Omental fat pad (tissue), 3 donors: ENCODE measurements at regions not wholly inside any gene's neighbourhood (a gene's known extent, or its start where the extent isn't known, plus 50 kb on each side); places are given as distances from the start of the nearest gene placed in this dataset.
"Not testable (repeated sequence)": the region's sequence is repeated elsewhere in the genome, so short reads cannot be mapped to it uniquely, and the experiment has no call there.

Experiments used
- ATAC-seq: fragments of 150-250 bp; one replicate; pipeline ENCODE4 v1.9.1; 2016; ENCODE audit warnings: mild to moderate bottlenecking, moderate library complexity; ENCODE audit not compliant: low FRiP score
- DNase-seq: peaks from one replicate; pipeline ENCODE4 v3.0.0-alpha.2; 2019; ENCODE audit warnings: low spot score
- CTCF ChIP-seq, 3 donors: fragments of 450-650 bp; IDR thresholded peaks; one replicate each; pipeline ENCODE4 v1.5.1; 2016 to 2017; ENCODE audit warnings: antibody characterized with exemption in 3 of 3, mild to moderate bottlenecking in 3 of 3, moderate library complexity in 2 of 3

DNA sequence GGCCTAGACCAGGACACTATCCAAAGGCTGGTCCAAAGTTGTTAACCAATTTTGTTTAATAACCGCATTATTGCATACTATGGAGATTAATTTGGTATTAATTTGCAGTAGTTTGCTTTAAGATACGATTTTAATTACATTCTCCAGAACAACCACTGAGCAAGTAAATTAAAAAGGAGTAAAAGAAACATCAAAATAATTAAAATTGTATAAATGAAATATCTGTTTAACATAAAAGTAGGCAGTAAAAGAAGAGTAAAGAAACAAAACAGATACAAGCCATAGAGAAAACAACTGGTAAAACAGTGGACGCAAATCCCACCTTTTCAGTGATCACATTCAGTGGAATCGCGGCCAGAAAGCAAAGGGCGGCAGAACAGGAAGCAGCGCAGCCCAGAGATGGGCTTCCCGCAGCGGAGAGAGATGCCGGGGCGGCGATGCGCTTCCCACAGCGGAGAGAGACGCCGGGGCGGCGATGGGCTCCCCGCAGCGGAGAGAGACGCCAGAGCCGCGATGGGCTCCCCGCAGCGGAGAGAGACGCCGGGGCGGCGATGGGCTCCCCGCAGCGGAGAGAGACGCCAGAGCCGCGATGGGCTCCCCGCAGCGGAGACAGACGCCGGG is 176.8 kb downstream of the RTP5 start:
- no peak for TF ChIP-seq CTCF (IDR thresholded peaks at IDR 0.05)
- no peak for DNase-seq
- ATAC-seq: no peak

DNA sequence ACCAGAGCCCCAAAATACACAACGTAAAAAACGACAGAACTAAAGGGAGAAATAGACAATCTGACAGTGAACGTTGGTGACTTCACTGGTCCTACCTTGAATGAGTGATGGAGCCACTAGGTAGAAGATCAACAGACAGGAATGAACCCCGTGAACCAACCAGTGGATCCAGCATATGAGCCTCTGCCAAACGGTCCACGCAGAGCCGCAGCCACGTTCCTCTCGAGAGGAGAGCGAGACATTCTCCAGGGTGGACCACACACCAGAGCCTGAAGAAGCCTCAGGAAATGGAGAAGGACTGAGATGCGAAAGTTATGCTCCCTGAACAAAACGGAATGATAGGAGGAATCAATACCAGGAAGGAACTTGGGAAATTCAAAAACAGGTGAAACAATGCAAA is 178.4 kb downstream of the RTP5 start:
- no peak for DNase-seq
- no peak for ATAC-seq
- TF ChIP-seq CTCF (IDR thresholded peaks at IDR 0.05): no peak

DNA sequence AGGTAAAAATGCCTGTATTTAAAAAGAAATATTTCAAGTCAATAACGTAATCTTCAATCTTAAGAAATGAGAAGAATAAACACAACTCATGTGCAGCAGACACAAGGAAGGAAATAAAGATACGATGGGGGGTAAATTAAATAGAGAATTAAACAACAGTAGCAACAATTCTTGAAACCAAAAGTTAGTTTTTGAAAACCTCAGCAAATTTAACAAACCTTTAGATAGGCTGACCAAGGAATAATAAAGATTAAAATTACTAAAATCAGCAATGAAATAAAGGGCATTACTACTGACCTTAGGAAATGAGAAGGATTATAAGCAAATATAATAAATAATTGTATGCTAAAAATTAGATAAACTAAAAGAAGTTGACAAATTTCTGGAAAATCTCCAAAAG is 178.9 kb downstream of the RTP5 start:
- TF ChIP-seq CTCF (IDR thresholded peaks at IDR 0.05): no peak
- ATAC-seq: no peak
- no peak for DNase-seq

DNA sequence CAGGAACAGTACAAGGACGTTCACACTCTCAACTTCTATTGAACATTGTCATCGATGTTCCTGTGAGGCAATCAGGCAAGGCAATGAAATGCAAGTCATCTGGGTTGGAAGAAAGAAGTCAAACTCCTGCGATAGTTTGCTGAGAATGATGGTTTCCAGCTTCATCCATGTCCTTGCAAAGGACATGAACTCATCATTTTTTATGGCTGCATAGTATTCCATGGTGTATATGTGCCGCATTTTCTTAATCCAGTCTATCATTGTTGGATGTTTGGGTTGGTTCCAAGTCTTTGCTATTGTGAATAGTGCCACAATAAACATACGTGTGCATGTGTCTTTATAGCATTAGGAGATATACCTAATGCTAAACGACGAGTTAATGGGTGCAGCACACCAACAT is 180.0 kb downstream of the RTP5 start:
- not testable (repeated sequence) for DNase-seq, ATAC-seq

- no peak for TF ChIP-seq CTCF (IDR thresholded peaks at IDR 0.05)
- DNase-seq: no peak
- no peak for ATAC-seq
These were observed 181.9 kb downstream of the RTP5 start for GRCh38 chr2:242051463-242051862.

DNA sequence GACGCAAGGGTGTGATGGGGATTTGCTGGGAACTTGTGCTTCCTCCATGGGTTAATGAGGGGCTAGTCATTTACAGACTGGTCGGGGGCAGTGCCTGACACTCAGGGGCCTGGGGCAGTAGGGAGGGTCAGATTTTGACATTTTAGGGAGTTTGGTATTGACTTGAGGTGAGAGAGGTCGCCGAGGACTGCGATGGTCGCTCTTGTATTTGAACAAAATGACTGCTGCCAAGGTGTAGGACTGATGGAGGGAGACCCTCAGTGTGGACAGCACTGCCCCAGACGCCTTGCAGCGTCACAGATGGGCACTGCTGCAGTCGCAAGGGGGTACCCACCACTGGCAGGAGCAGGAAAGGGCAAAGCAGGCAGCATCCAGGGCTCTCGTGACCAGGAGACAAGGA is 182.9 kb downstream of the RTP5 start:
- ATAC-seq (no peak), DNase-seq (no peak)
- TF ChIP-seq CTCF (IDR thresholded peaks at IDR 0.05): no peak

DNA sequence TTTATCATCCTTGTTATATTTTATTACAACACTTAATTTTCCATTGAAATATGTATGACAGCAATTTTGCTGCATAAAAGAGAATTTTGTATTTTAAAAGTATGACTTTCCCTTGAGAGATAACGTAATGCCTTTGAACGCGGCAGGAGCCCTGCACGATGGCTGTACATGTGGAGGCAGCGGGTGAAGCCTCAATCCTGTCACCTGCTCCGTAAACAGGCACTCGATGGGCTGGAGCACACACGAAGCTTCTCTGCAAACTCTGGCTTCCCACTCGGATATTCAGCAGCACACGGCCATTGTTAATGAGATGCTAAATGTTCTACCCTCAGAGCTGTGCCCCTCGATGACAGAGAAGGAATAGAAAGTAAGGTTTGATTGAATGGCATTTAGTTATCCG is 184.4 kb downstream of the RTP5 start:
- no peak for TF ChIP-seq CTCF (IDR thresholded peaks at IDR 0.05)
- DNase-seq (no peak), ATAC-seq (no peak)

GRCh38 chr2:242054406-242054805 is 184.9 kb downstream of the RTP5 start:
- DNase-seq (no peak), ATAC-seq (no peak)
- no peak for TF ChIP-seq CTCF (IDR thresholded peaks at IDR 0.05)
